ENCODE measurements at regions not wholly inside any gene's neighbourhood (a gene's known extent, or its start where the extent isn't known, plus 50 kb on each side); places are given as distances from the start of the nearest gene placed in this dataset.
"Not testable (repeated sequence)": the region's sequence is repeated elsewhere in the genome, so short reads cannot be mapped to it uniquely, and the experiment has no call there.

DNA sequence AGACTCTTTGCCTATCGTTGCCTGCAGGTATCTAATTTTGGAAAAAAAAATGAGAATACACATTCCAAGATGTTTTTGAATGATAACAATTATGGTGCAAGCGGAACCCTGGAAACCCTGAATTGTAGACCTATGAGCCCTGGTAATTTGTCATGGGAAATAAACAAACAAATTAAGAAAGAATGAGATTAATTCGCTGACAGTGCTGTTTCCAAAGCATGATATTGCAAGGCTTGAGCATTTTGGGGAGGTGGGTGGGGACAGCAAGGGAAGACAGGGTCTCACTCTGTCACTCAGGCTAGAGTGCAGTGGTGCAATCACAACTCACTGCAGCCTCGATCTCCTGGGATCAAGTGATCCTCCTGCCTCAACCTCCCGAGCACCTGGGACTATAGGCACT is 900.3 kb downstream of the IPMK start:
- ATAC-seq = no peak
- H3K27ac Mint-ChIP-seq = no peak overlapping the region
- no peaks in the 10 kb centered on the region for H3K36me3 Mint-ChIP-seq
- peaks cover 7% of the 10 kb centered on the region for H3K9me3 Mint-ChIP-seq
- no peak overlapping the region for H3K4me3 Mint-ChIP-seq
- no peaks in the 10 kb centered on the region for H3K4me1 Mint-ChIP-seq (ENCODE audit: low read depth in 2 of 2)
- no peaks in the 10 kb centered on the region for H3K27me3 Mint-ChIP-seq
- no peak for DNase-seq (ENCODE audit: low spot score)

DNA sequence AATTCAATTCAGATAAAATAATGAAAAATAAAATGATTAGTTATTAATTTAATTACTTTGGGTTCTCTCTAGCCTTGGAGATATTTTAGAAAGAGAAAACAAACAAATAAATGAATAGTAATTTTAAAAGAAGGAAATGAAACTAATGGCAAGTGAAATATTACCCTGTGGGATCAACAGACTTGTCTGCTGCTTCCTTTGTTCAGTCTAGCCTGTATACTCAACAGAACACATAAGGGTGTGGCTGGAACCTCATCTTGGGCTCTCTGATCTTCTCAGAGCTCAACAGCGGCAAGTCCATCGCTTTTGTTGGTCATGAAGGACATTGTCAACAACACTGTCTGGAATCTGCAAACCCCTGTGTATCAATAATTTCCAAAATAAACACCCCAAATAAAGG is 904.9 kb downstream of the IPMK start:
- no peaks in the 10 kb centered on the region for H3K4me1 Mint-ChIP-seq (ENCODE audit: low read depth in 2 of 2)
- H3K27me3 Mint-ChIP-seq = no peaks in the 10 kb centered on the region
- no peak overlapping the region for H3K4me3 Mint-ChIP-seq
- ATAC-seq (no peak), DNase-seq (ENCODE audit: low spot score) (no peak)
- H3K9me3 Mint-ChIP-seq = peaks cover under 1% of the 10 kb centered on the region
- no peak overlapping the region for H3K27ac Mint-ChIP-seq
- H3K36me3 Mint-ChIP-seq = no peaks in the 10 kb centered on the region

DNA sequence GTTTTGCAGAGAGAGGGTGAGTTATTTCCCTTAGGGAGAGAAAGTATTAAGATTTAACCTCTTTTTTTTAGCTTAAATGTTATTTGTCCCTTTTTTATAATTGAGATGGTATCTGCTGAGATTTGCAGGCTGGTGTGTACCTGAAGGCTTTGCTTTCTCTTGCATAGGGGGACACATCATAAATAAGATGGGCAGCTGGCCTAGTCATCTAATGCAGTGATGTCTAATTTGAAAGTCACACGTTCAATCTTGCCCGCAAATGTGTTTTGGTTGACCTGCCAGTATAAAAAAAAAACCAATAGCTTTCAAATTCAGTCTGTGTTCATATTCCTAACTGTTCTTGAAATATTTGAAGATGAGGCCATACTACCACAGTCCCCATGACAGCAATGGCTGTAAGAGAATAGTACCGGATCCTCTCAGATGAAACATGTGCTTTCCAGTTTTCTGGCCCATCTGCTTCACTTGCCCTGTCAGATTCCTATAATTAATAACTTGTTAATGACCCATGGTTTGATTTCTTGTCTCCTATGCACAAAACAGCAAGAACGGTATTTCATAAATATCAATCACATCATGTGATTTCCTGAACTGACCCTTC is 914.2 kb downstream of the IPMK start:
- Mint-ChIP-seq H3K4me1 (ENCODE audit: low read depth in 2 of 2) (no peaks in the 10 kb centered on the region), H3K27me3 (no peaks in the 10 kb centered on the region), H3K36me3 (peaks cover 16% of the 10 kb centered on the region), H3K27ac (no peak overlapping the region), H3K4me3 (no peak overlapping the region), H3K9me3 (peaks cover 21% of the 10 kb centered on the region)
- ATAC-seq (no peak), DNase-seq (ENCODE audit: low spot score) (no peak)

DNA sequence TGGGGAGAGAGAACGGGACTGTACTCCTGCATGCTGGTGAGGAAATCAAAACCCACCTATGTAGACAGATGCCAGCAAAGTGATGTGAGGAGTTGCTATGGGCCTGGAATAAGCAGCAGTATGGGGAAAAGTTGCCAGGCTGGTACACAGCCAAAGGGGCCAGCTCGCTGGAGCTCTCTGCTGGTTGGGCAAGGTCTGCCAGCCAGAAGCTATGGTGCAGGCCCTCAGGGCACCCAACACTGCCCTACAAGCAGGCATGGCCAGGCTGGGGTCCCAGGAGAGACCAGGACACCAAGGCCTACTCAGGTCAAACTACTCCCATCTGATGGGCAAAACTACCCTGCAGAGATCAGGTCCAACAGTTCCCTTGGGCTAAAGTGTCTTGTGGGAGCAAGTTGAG is 916.6 kb downstream of the IPMK start:
- Mint-ChIP-seq H3K4me1 (ENCODE audit: low read depth in 2 of 2) (no peaks in the 10 kb centered on the region), H3K27ac (no peak overlapping the region), H3K36me3 (peaks cover 16% of the 10 kb centered on the region), H3K9me3 (peaks cover 25% of the 10 kb centered on the region), H3K27me3 (no peaks in the 10 kb centered on the region), H3K4me3 (no peak overlapping the region)
- no peak for ATAC-seq
- no peak for DNase-seq (ENCODE audit: low spot score)

DNA sequence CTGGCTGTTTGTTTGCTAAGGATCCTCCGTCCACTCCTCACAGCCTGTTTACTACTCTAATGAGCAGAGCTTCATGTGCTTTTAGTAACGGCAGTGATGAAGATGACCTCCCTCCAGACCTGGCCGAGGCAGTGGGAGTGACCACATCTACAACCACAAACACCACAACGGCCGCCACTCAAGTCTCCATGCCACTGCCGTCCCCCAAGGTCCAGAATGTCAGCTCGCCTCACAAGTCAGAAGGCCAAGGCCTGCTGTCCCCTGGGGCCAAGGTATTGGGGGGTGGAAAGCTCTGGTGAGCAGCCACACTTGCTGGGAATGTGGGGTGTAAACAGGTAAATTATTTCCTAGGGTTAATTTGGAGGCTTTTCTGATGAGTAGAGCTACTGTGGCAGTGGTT is 926.4 kb downstream of the IPMK start:
- H3K27me3 Mint-ChIP-seq = no peaks in the 10 kb centered on the region
- H3K36me3 Mint-ChIP-seq = no peaks in the 10 kb centered on the region
- H3K9me3 Mint-ChIP-seq = peaks cover 5% of the 10 kb centered on the region
- H3K27ac Mint-ChIP-seq = no peak overlapping the region
- ATAC-seq (no peak), DNase-seq (ENCODE audit: low spot score) (no peak)
- H3K4me1 Mint-ChIP-seq (ENCODE audit: low read depth in 2 of 2) = no peaks in the 10 kb centered on the region
- H3K4me3 Mint-ChIP-seq = no peak overlapping the region

DNA sequence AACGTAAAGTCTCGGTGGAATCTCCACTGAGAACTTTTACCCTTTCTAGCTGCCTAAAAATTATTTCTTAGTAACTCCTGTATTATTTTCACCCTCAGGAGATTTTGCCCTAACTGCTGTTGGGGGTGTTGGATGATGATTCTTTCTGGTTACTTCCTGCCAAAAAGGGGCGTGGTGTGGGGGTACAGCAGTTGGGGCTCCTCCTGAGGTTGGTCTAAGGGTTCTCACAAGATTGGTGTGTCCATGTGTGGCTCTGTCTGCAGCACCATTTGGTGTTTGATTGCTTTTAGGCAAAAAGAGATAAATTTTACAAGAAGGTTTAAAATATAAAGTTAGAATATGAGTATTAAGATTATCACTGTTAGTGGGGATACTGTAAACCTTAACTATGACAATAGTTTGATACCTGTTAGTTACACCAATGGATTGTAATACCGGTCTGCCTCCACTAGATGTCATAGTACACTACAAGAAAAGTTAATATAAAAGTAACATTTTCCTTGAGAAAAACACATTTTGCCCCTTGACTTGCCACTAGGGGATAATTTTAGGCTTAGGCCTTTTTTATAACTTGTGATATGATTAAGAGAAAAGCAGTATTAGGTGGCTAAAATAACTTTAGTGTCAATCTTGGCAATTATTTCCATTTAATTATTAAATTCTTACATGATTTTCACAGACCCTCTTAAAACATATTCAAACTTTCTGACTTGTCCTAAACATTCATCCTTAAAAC is 928.7 kb downstream of the IPMK start:
- DNase-seq (ENCODE audit: low spot score) = no peak

DNA sequence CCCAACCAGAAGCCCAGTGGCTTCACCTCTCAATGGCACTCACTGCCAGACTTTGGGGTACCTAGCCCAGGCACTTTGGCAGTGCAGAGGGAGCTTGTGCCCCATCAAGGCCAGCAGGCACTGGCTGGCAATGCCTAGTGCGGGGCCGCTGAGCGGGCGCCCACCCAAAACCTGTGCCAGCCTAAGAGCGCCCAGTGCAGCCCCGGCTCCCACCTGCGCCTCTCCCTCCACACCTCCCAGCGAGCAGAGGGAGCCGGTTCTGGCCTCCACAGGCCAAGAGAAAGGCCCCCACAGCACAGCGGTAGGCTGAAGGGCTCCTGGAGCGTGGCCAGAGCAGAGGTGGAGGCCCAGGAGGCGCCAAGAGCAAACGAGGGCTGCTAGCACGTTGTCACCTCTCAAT is 930.8 kb downstream of the IPMK start:
- Mint-ChIP-seq H3K4me3 (no peak overlapping the region), H3K36me3 (peaks cover 6% of the 10 kb centered on the region), H3K4me1 (ENCODE audit: low read depth in 2 of 2) (no peaks in the 10 kb centered on the region), H3K27me3 (no peaks in the 10 kb centered on the region), H3K9me3 (peaks cover 2% of the 10 kb centered on the region), H3K27ac (no peak overlapping the region)
- no peak for ATAC-seq
- no peak for DNase-seq (ENCODE audit: low spot score)

More for the DNA sequence above, 928.7 kb downstream of the IPMK start:
- no peaks in the 10 kb centered on the region for H3K9me3 Mint-ChIP-seq
- H3K27me3 Mint-ChIP-seq = no peaks in the 10 kb centered on the region
- ATAC-seq = no peak
- H3K27ac Mint-ChIP-seq = no peak overlapping the region
- no peaks in the 10 kb centered on the region for H3K4me1 Mint-ChIP-seq (ENCODE audit: low read depth in 2 of 2)
- H3K36me3 Mint-ChIP-seq = peaks cover 3% of the 10 kb centered on the region
- H3K4me3 Mint-ChIP-seq = no peak overlapping the region

DNA sequence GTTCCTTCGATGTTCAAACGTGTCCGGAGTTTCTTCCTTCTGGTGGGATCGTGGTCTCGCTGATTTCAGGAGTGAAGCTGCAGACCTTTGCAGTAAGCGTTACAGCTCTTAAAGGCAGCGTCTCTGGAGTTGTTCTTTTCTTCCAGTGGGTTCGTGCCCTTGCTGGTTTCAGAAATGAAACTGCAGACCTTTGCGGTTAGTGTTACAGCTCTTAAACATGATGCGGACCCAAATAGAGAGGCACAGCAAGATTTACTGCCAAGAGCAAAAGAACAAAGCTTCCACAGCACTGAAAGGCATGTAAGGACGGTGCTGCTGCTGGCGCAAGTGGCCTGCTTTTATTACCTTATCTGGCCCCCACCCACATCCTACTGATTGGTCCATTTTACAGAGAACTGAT is 931.4 kb downstream of the IPMK start:
- ATAC-seq (no peak), DNase-seq (ENCODE audit: low spot score) (no peak)
- H3K27ac Mint-ChIP-seq = no peak overlapping the region
- no peaks in the 10 kb centered on the region for H3K4me1 Mint-ChIP-seq (ENCODE audit: low read depth in 2 of 2)
- peaks cover 2% of the 10 kb centered on the region for H3K9me3 Mint-ChIP-seq
- peaks cover 6% of the 10 kb centered on the region for H3K36me3 Mint-ChIP-seq
- no peak overlapping the region for H3K4me3 Mint-ChIP-seq
- no peaks in the 10 kb centered on the region for H3K27me3 Mint-ChIP-seq

DNA sequence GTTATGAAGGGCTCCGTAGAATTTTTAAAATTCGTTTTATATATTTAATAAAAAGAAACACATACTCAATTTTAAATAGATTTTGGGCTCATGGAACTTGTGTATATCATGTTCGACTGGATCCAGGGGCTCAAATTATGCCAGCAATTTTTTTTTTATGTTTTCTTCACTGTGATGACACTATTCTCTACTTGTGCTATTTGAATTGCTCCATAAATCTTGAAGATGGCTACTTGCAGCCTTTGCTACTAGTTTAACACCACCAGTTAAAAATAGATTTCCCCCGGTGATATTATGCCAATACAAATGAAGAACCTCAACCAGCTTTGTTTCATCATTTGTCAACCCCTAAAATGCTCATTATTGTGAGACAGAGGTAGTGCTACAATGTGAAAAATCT is 933.2 kb downstream of the IPMK start:
- Mint-ChIP-seq H3K27me3 (no peaks in the 10 kb centered on the region), H3K4me3 (no peak overlapping the region), H3K27ac (no peak overlapping the region), H3K9me3 (peaks cover 2% of the 10 kb centered on the region), H3K36me3 (peaks cover 6% of the 10 kb centered on the region), H3K4me1 (ENCODE audit: low read depth in 2 of 2) (no peaks in the 10 kb centered on the region)
- DNase-seq (ENCODE audit: low spot score) (no peak), ATAC-seq (no peak)

DNA sequence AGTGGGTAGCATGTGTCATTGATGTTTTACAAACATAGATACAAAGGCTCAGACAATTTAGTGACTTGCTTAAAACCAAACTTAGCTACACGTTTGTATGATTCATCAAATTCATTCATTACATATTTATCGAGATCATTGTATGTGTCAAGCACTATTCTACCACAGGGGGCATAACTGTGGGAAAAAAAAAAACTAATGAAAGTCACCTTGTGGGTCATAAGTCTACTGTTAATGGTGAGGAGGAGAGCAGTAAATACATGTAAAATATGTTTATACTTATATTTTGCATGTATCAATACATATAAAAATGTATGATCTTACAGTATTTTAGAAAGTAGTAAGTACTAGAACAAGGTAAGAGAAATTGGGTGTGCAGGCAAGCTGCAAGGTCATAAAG is 933.8 kb downstream of the IPMK start:
- peaks cover 6% of the 10 kb centered on the region for H3K36me3 Mint-ChIP-seq
- H3K27me3 Mint-ChIP-seq = no peaks in the 10 kb centered on the region
- H3K9me3 Mint-ChIP-seq = peaks cover 2% of the 10 kb centered on the region
- no peak for DNase-seq (ENCODE audit: low spot score)
- no peak overlapping the region for H3K27ac Mint-ChIP-seq
- ATAC-seq = no peak
- no peak overlapping the region for H3K4me3 Mint-ChIP-seq
- no peaks in the 10 kb centered on the region for H3K4me1 Mint-ChIP-seq (ENCODE audit: low read depth in 2 of 2)

DNA sequence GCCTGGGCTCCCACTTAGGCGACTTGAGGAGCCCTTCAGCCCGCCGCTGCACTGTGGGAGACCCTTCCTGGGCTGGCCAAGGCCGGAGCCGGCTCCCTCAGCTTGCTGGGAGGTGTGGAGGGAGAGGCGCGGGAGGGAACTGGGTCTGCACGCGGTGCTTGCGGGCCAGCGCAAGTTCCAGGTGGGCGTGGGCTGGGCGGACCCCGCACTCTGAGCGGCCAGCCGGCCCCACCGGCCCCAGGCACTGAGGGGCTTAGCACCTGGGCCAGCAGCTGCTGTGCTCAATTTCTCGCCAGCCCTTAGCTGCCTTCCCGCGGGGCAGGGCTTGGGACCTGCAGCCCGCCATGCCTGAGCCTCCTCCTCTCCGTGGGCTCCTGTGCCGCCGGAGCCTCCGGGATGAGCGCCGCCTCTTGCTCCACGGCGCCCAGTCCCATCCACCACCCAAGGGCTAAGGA is 946.3 kb downstream of the IPMK start:
- not testable (repeated sequence) for H3K4me1 Mint-ChIP-seq (ENCODE audit: low read depth in 2 of 2); H3K36me3 Mint-ChIP-seq; ATAC-seq; DNase-seq (ENCODE audit: low spot score); H3K27me3 Mint-ChIP-seq; H3K4me3 Mint-ChIP-seq; H3K27ac Mint-ChIP-seq
- H3K9me3 Mint-ChIP-seq = peaks cover 13% of the 10 kb centered on the region

DNA sequence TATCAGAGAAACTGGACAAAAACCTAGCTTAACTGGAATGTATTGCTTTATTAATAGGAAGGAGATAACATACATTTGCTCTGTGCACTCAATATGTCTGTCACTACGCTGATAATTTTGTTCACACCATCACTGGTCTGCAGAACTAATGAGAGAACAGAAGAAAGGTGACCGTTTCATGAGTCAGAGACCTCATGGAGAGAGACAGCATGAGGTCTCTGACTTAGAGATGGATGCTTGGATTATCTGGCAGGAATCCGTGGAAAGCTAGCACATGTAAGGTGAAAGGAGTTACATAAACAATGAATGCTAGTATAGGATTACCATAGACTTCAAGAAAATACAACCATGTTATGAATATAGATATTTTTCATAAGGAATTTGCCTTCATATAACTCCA is 947.3 kb downstream of the IPMK start:
- no peaks in the 10 kb centered on the region for H3K36me3 Mint-ChIP-seq
- no peak for DNase-seq (ENCODE audit: low spot score)
- no peak overlapping the region for H3K4me3 Mint-ChIP-seq
- H3K9me3 Mint-ChIP-seq = peaks cover 12% of the 10 kb centered on the region
- H3K27me3 Mint-ChIP-seq = no peaks in the 10 kb centered on the region
- H3K27ac Mint-ChIP-seq = no peak overlapping the region
- no peaks in the 10 kb centered on the region for H3K4me1 Mint-ChIP-seq (ENCODE audit: low read depth in 2 of 2)
- no peak for ATAC-seq

DNA sequence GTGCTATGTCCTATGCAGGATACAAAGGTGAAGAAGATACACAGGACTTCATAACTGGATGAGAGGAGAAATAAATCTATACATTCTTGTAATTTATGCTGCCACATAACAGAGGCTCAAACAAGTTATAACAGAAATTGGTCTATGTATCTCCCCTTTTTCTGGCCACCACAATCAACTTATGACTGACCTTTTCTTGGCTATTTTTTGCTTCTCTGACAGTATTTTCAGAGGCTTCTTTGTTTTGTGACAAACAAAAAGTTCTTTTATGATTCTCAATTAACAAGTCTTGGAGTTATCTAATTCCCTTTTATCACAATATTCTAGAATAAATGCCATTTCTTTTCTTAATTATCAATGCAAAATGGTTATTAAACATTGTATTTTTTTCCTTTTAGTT is 953.0 kb upstream of the ZWINT start:
- Mint-ChIP-seq H3K27ac (no peak overlapping the region), H3K4me3 (no peak overlapping the region), H3K9me3 (peaks cover 5% of the 10 kb centered on the region), H3K27me3 (no peaks in the 10 kb centered on the region), H3K36me3 (no peaks in the 10 kb centered on the region), H3K4me1 (ENCODE audit: low read depth in 2 of 2) (no peaks in the 10 kb centered on the region)
- DNase-seq (ENCODE audit: low spot score) (no peak), ATAC-seq (no peak)

DNA sequence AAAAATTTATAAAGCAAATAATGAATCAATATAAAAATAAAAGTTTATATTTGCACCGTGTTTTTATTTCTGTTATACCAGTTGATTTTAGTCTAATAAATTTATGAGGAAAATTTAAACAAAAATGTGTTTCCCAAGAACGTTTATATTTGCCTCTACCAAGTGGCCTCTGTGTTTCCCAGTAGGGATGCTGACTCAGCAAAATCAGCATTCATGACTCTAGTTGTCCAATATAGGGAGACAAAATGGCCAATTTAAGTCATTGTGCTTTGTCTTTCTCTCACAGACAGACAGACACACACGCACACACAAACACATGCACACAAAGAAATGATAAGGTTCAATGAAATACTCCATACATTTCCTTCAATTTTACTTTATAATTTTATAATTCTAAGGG is 942.5 kb upstream of the ZWINT start:
- no peaks in the 10 kb centered on the region for H3K27me3 Mint-ChIP-seq
- H3K9me3 Mint-ChIP-seq = peaks cover 11% of the 10 kb centered on the region
- ATAC-seq = no peak
- no peaks in the 10 kb centered on the region for H3K4me1 Mint-ChIP-seq (ENCODE audit: low read depth in 2 of 2)
- H3K4me3 Mint-ChIP-seq = no peak overlapping the region
- no peaks in the 10 kb centered on the region for H3K36me3 Mint-ChIP-seq
- DNase-seq (ENCODE audit: low spot score) = no peak
- H3K27ac Mint-ChIP-seq = no peak overlapping the region

DNA sequence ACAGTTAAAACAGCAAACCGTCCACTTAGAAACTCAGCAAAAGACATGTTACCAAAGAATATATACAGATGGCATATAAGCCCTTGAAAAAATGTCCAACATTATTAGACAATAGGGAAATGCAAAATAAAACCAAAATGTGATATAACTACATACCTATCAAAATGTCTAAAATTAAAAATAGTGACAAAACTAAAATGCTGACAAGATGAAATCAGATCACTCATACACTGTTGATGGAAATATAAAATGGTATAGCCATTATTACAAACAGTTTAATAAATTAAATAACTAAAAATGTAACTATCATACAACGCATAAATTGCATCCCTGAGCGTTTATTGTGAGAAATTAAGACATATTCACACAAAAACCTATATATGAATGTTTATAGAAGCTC is 939.7 kb upstream of the ZWINT start:
- Mint-ChIP-seq H3K9me3 (peaks cover 8% of the 10 kb centered on the region), H3K4me3 (no peak overlapping the region), H3K36me3 (no peaks in the 10 kb centered on the region), H3K4me1 (ENCODE audit: low read depth in 2 of 2) (no peaks in the 10 kb centered on the region), H3K27ac (no peak overlapping the region), H3K27me3 (no peaks in the 10 kb centered on the region)
- DNase-seq (ENCODE audit: low spot score) (no peak), ATAC-seq (no peak)
